C4-2B (cell line): ENCODE measurements at regions not wholly inside any gene's neighbourhood (a gene's known extent, or its start where the extent isn't known, plus 50 kb on each side); places are given as distances from the start of the nearest gene placed in this dataset.

Experiments used
- CTCF ChIP-seq: fragments of 450-650 bp; conservative IDR thresholded peaks from 2 replicates; pipeline ENCODE4 v1.5.1; 2017; ENCODE audit warnings: mild to moderate bottlenecking
- ZFX ChIP-seq: fragments of 450-650 bp; IDR thresholded peaks from 2 replicates; pipeline ENCODE4 v1.6.1; 2017

DNA sequence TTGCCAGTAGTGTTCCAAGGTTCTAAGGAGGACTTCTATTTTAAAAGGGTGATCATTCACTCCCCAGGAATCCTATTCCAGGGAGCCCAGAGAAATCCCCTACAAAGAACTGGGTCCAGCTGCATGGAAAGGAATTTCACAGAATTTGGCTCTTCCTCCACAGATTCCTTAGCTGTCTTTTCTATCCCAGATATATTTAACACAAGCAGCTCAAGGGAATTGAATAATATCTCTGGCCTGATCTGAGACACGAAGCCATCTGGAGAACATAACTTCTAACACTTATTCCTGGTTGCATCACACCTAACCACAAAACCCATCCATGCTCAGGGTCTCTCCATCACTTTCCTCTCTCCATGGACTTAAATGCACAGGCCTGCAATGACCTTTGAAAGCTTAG is 306.7 kb upstream of the ACVR2A start:
- TF ChIP-seq CTCF (no peak), ZFX (no peak)
